Mesenchymal stem cell (in vitro differentiated cells and primary cell): ENCODE measurements at regions not wholly inside any gene's neighbourhood (a gene's known extent, or its start where the extent isn't known, plus 50 kb on each side); places are given as distances from the start of the nearest gene placed in this dataset.

Source experiments
- DNase-seq: peaks from one replicate; pipeline ENCODE4 v3.0.0-alpha.2; 2013
- H2AFZ ChIP-seq: one replicate; pipeline ENCODE4 v1.6.1; 2013; ENCODE audit warnings: low read depth, mild to moderate bottlenecking, control low read depth, inconsistent platforms, low read length, moderate library complexity
- H2AK5ac ChIP-seq: 2 replicates; pipeline ENCODE4 v1.6.1; 2013; ENCODE audit warnings: low read length, moderate library complexity, mild to moderate bottlenecking, inconsistent platforms; ENCODE audit not compliant: severe bottlenecking
- H2BK120ac ChIP-seq: one replicate; pipeline ENCODE4 v1.6.1; 2013; ENCODE audit warnings: low read depth, mild to moderate bottlenecking, inconsistent platforms, low read length, moderate library complexity
- H2BK12ac ChIP-seq, 2 experiments: one replicate each; pipeline ENCODE4 v1.6.1; 2013; ENCODE audit warnings: inconsistent platforms in 2 of 2, low read length in 2 of 2, mild to moderate bottlenecking in 2 of 2, moderate library complexity in 2 of 2, control low read depth in 1 of 2
- H2BK15ac ChIP-seq: one replicate; pipeline ENCODE4 v1.6.1; 2013; ENCODE audit warnings: mild to moderate bottlenecking, low read depth, inconsistent platforms; ENCODE audit not compliant: poor library complexity, severe bottlenecking
- H2BK5ac ChIP-seq: 2 replicates; pipeline ENCODE4 v1.6.1; 2013; ENCODE audit warnings: low read depth, mild to moderate bottlenecking, low read length, control low read depth, inconsistent platforms; ENCODE audit not compliant: poor library complexity, severe bottlenecking
- H3K14ac ChIP-seq, 2 experiments: one replicate each; pipeline ENCODE4 v1.6.1; 2013; ENCODE audit warnings: inconsistent platforms in 2 of 2, low read length in 2 of 2, control low read depth in 1 of 2, mild to moderate bottlenecking in 1 of 2, moderate library complexity in 1 of 2
- H3K18ac ChIP-seq, 2 experiments: one replicate each; pipeline ENCODE4 v1.6.1; 2013; ENCODE audit warnings: inconsistent platforms in 2 of 2, low read length in 2 of 2, control low read depth in 1 of 2, low read depth in 1 of 2, mild to moderate bottlenecking in 1 of 2
- H3K23ac ChIP-seq, 2 experiments: one replicate each; pipeline ENCODE4 v1.6.1; 2013; ENCODE audit warnings: inconsistent platforms in 2 of 2, low read length in 2 of 2, mild to moderate bottlenecking in 2 of 2, moderate library complexity in 2 of 2, control low read depth in 1 of 2
- H3K27ac ChIP-seq: 2 replicates; pipeline ENCODE4 v1.5.1; 2013; ENCODE audit warnings: mild to moderate bottlenecking, moderate library complexity, low read length, control low read depth, inconsistent platforms; ENCODE audit not compliant: poor library complexity, severe bottlenecking
- H3K27me3 ChIP-seq, 2 experiments: 2 replicates each; pipeline versions ENCODE4 v1.6.1 to v1.7.0; 2013; ENCODE audit warnings: low read length in 2 of 2, mild to moderate bottlenecking in 2 of 2, moderate library complexity in 2 of 2, control low read depth in 1 of 2, inconsistent platforms in 1 of 2; ENCODE audit not compliant: control insufficient read depth in 1 of 2, insufficient read depth in 1 of 2
- H3K36me3 ChIP-seq, 2 experiments: 2 replicates each; pipeline versions ENCODE4 v1.6.1 to v1.7.0; 2013; ENCODE audit warnings: low read length in 2 of 2, control low read depth in 1 of 2, inconsistent platforms in 1 of 2, low read depth in 1 of 2, mild to moderate bottlenecking in 1 of 2; ENCODE audit not compliant: insufficient read depth in 2 of 2, control insufficient read depth in 1 of 2
- H3K4ac ChIP-seq, 2 experiments: one replicate each; pipeline ENCODE4 v1.6.1; 2013; ENCODE audit warnings: inconsistent platforms in 2 of 2, low read length in 2 of 2, mild to moderate bottlenecking in 2 of 2, moderate library complexity in 2 of 2, control low read depth in 1 of 2, low read depth in 1 of 2
- H3K4me1 ChIP-seq: 2 replicates; pipeline ENCODE4 v1.6.1; 2013; ENCODE audit warnings: low read depth, low read length, control low read depth; ENCODE audit not compliant: control insufficient read depth, insufficient read depth
- H3K4me2 ChIP-seq: 2 replicates; pipeline ENCODE4 v1.6.1; 2013; ENCODE audit warnings: low read length, mild to moderate bottlenecking, inconsistent platforms; ENCODE audit not compliant: poor library complexity, severe bottlenecking
- H3K4me3 ChIP-seq, 2 experiments: 2 replicates each; pipeline versions ENCODE4 v1.5.1 to v1.7.0; 2013; ENCODE audit warnings: low read length in 2 of 2, mild to moderate bottlenecking in 2 of 2, control low read depth in 1 of 2, low read depth in 1 of 2; ENCODE audit not compliant: insufficient read depth in 1 of 2
- H3K79me1 ChIP-seq: replicated peaks from 2 replicates; pipeline ENCODE4 v1.6.1; 2013; ENCODE audit warnings: mild to moderate bottlenecking, control low read depth, low read length, inconsistent platforms; ENCODE audit not compliant: poor library complexity, severe bottlenecking
- H3K9ac ChIP-seq: 2 replicates; pipeline ENCODE4 v1.7.0; 2013; ENCODE audit warnings: mild to moderate bottlenecking, low read length, moderate library complexity
- H3K9me3 ChIP-seq: 2 replicates; pipeline ENCODE4 v1.7.0; 2013; ENCODE audit warnings: mild to moderate bottlenecking, low read length; ENCODE audit not compliant: control insufficient read depth
- H4K8ac ChIP-seq: one replicate; pipeline ENCODE4 v1.6.1; 2013; ENCODE audit warnings: inconsistent platforms, mild to moderate bottlenecking, low read length, moderate library complexity
- H4K91ac ChIP-seq: one replicate; pipeline ENCODE4 v1.6.1; 2013; ENCODE audit warnings: mild to moderate bottlenecking, low read length, inconsistent platforms
- WGBS: methylation state at CpG from one replicate; pipeline ENCODE4 v1.1.7; 2013; ENCODE audit warnings: mixed read lengths; 5-methylcytosine and 5-hydroxymethylcytosine counted together

DNA sequence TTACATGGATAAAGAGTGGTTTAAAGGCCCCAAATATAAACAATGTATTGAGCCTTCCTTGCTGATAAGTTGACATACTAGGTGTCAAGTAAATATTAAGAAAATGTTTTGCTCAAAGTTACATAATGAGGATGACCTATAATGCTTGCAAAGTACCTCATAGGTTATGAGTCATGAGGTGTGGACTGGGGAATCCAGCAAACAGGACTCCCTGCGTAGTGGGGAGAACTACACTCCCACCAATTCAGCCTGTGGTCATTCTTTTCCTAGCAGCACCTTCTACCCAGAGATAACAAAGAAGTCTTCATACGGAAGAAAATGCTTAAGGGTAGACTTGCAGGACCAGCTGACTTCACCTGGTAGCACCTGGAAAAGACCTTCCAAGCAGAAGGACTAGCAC lies 418.9 kb upstream of the CPEB2 start:
- Histone ChIP-seq H3K4me1 (no peaks in the 10 kb centered on the region), H3K27ac (no peak overlapping the region), H2AK5ac (no peak overlapping the region), H3K23ac (no peak overlapping the region), H2BK120ac (no peak overlapping the region), H3K4me2 (no peak overlapping the region), H3K9me3 (no peaks in the 10 kb centered on the region), H3K27me3 (no peaks in the 10 kb centered on the region), H3K36me3 (no peaks in the 10 kb centered on the region), H4K91ac (no peak overlapping the region), H2BK15ac (no peak overlapping the region), H2AFZ (no peak overlapping the region), H2BK12ac (no peak overlapping the region), H3K9ac (no peak overlapping the region), H3K79me1 (no peaks in the 10 kb centered on the region), H4K8ac (no peak overlapping the region), H3K4me3 (no peak overlapping the region), H3K18ac (no peak overlapping the region), H3K14ac (no peak overlapping the region), H3K4ac (no peak overlapping the region), H2BK5ac (no peak overlapping the region)
- WGBS = 84% methylated on average over 2 of the region's 2 CpGs
- no peak for DNase-seq

DNA sequence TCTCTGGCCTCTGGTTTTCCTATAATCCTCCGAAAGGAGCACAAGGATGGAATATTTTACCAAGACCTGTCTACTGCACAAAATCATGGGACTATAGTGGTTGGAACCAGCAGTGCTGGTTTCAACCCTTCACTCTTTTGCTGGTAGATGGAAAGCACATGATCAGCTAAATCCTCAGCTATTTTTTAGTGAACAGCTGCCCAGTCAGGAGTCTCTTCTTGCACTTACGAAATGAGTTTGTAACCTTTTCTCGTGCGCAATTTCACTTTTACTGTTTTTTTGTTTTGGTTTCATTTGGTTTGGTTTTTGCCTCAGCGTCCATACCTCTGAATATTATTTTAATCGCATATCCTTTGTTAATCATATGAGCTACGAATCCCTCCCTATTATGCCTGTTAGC lies 418.5 kb upstream of the CPEB2 start:
- H3K4me3 ChIP-seq = no peak overlapping the region
- no peak overlapping the region for H2BK5ac ChIP-seq
- no peak overlapping the region for H3K27ac ChIP-seq
- no peaks in the 10 kb centered on the region for H3K36me3 ChIP-seq
- H3K4me2 ChIP-seq = no peak overlapping the region
- H3K4ac ChIP-seq = no peak overlapping the region
- H3K18ac ChIP-seq = no peak overlapping the region
- DNase-seq = no peak
- H3K14ac ChIP-seq = no peak overlapping the region
- H2BK12ac ChIP-seq = no peak overlapping the region
- H3K9me3 ChIP-seq = no peaks in the 10 kb centered on the region
- no peak overlapping the region for H2BK120ac ChIP-seq
- H3K27me3 ChIP-seq = no peaks in the 10 kb centered on the region
- H3K4me1 ChIP-seq = no peaks in the 10 kb centered on the region
- H2AK5ac ChIP-seq = no peak overlapping the region
- no peak overlapping the region for H4K91ac ChIP-seq
- no peak overlapping the region for H3K23ac ChIP-seq
- no peak overlapping the region for H3K9ac ChIP-seq
- no peak overlapping the region for H2BK15ac ChIP-seq
- H4K8ac ChIP-seq = no peak overlapping the region
- WGBS = 96% methylated on average over 4 of the region's 7 CpGs
- H2AFZ ChIP-seq = no peak overlapping the region
- H3K79me1 ChIP-seq = no peaks in the 10 kb centered on the region

DNA sequence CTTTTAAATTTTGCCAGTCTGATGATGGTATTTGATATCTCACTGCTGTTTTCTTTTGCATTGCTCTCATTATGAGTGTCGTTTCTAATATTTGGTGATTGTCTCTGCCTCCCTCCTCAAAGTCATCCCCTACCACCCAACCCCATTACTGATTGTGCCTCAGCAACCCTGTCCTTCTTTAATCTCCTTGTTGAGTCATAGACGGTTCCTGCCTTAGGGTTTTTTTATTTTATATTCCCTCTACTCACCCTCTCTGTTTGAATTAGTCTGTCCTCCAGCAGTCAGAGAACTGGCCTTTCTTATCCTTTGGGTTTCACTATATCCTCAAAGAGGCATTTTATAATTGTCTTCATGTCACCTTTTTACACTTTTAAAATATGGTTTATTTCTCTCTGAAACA lies 409.3 kb upstream of the CPEB2 start:
- WGBS = 77% methylated on average over 2 of the region's 2 CpGs
- no peak overlapping the region for H3K9ac ChIP-seq
- H2AFZ ChIP-seq = no peak overlapping the region
- H3K79me1 ChIP-seq = no peaks in the 10 kb centered on the region
- no peak overlapping the region for H2BK15ac ChIP-seq
- H3K27me3 ChIP-seq = no peaks in the 10 kb centered on the region
- H3K18ac ChIP-seq = no peak overlapping the region
- no peaks in the 10 kb centered on the region for H3K4me1 ChIP-seq
- no peaks in the 10 kb centered on the region for H3K36me3 ChIP-seq
- H2BK12ac ChIP-seq = no peak overlapping the region
- H3K23ac ChIP-seq = no peak overlapping the region
- H2BK120ac ChIP-seq = no peak overlapping the region
- no peak overlapping the region for H2BK5ac ChIP-seq
- H4K8ac ChIP-seq = no peak overlapping the region
- H3K9me3 ChIP-seq = no peaks in the 10 kb centered on the region
- DNase-seq = no peak
- H2AK5ac ChIP-seq = no peak overlapping the region
- no peak overlapping the region for H3K14ac ChIP-seq
- no peak overlapping the region for H4K91ac ChIP-seq
- H3K27ac ChIP-seq = no peak overlapping the region
- H3K4me2 ChIP-seq = no peak overlapping the region
- H3K4ac ChIP-seq = no peak overlapping the region
- no peak overlapping the region for H3K4me3 ChIP-seq

DNA sequence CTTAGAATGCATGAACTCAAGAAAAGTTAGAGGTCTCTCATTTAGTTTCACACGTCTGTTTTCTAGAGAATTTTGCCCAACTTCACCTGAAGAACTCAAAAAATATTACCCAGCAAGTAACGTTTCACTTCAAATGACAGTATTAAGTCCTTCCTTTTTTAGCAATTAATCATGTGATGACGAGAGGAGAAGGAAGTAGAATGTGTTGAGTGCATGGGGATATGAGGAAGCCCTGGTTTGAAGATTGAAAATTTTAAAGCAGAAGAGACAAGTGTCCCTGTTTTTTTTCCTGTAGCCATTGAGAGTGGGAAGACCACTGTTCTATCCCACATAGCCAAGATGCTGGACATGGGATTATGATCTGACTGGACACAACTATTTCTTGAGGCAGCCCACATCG lies 406.3 kb upstream of the CPEB2 start:
- no peaks in the 10 kb centered on the region for H3K79me1 ChIP-seq
- DNase-seq = no peak
- no peak overlapping the region for H2BK5ac ChIP-seq
- no peak overlapping the region for H3K9ac ChIP-seq
- no peaks in the 10 kb centered on the region for H3K36me3 ChIP-seq
- no peak overlapping the region for H2BK15ac ChIP-seq
- no peak overlapping the region for H3K14ac ChIP-seq
- H3K27me3 ChIP-seq = no peaks in the 10 kb centered on the region
- no peak overlapping the region for H3K4me3 ChIP-seq
- H3K4me1 ChIP-seq = no peaks in the 10 kb centered on the region
- H4K91ac ChIP-seq = no peak overlapping the region
- no peak overlapping the region for H2AFZ ChIP-seq
- H3K4ac ChIP-seq = no peak overlapping the region
- H2BK12ac ChIP-seq = no peak overlapping the region
- no peaks in the 10 kb centered on the region for H3K9me3 ChIP-seq
- no peak overlapping the region for H3K18ac ChIP-seq
- no peak overlapping the region for H4K8ac ChIP-seq
- H3K23ac ChIP-seq = no peak overlapping the region
- no peak overlapping the region for H2AK5ac ChIP-seq
- H3K4me2 ChIP-seq = no peak overlapping the region
- H2BK120ac ChIP-seq = no peak overlapping the region
- 41% methylated on average over 2 of the region's 4 CpGs for WGBS
- no peak overlapping the region for H3K27ac ChIP-seq
